GM21576 (cell line): ENCODE measurements at regions not wholly inside any gene's neighbourhood (a gene's known extent, or its start where the extent isn't known, plus 50 kb on each side); places are given as distances from the start of the nearest gene placed in this dataset.
"Not testable (repeated sequence)": the region's sequence is repeated elsewhere in the genome, so short reads cannot be mapped to it uniquely, and the experiment has no call there.

Experiments used
- ATAC-seq: cut with Tn5 transposase; IDR thresholded peaks from one replicate; pipeline ENCODE4 v1.9.1; 2021; ENCODE audit warnings: mild to moderate bottlenecking, moderate library complexity; ENCODE audit not compliant: unreplicated experiment

DNA sequence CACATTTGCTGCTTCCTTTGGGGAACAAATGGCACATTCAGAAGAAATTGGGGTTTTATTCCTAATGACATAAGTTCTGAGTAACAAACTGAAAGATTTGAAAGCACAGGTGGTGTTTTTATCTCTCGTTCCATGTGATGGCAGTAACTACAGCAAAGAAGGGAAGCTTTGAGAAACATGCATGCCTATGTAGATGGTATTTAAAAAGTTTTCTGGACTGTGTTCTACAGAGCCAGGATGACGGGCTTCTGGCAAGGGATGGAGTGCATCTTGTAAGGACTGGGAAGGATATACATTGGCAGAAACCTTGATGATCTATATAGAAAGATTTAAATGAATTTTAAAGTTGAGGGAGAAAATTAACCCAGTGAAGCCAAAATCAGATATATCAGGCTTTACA is 362.2 kb upstream of the ROPN1 start:
- no peak for ATAC-seq

GRCh38 chr3:124358156-124358555 is 366.2 kb upstream of the ROPN1 start:
- no peak for ATAC-seq

DNA sequence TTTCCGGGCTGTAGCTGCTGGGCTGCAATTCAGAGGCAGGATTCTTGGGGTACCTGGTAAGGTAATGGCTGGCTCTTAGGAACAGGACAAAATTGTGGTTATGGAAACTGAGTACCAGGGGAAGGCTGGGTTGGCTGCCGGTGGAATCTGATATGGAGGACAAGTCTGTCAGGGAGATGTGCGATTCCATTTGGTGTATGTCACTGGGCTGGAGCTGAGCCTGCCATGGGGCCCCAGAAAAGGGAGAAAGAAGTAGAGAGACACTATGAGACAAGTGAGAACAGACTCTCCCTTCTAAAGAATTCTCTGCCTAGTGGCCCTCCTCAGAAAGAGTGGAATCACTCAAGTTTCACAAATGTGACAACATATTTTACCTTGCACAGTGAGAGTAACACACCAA is 368.2 kb upstream of the ROPN1 start:
- ATAC-seq: no peak

DNA sequence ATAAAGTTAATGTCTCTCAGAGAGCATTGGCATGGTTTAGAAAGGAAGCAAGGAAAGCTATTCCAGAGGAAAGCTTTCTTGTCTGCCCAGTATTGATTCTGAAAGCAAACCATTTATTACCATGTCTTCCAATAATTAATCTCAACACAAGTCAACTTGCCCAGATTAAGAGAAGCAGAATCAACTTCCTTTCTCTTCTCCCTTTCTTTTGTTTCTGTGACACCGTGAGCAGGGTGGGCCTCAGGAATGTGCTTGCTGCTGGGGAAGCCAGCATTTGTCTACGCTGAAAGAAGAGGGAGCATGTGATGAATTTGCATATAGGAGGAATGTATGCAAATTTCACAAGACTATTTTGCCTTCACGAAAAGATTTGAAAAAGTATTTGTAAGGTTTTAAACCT is 368.6 kb upstream of the ROPN1 start:
- ATAC-seq: no peak

DNA sequence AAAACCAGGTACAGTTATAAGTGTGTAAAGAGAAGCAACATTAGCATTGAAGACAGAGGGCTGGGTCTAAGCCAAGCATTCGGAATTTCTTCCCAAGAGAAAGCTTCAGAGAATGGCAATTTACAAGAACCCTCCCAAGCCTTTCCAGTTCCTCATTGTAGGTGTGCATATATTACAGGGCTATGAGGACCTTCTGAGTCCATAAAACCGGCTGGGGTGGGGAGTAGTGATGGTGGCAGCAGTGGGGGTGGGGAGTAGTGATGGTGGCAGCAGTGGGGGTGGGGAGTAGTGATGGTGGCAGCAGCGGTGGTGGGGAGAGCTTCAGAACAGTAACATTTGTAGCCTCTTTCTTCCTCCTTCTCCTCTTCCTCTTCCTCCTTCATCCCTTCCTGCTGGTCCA is 368.7 kb upstream of the UMPS start:
- ATAC-seq: no peak

DNA sequence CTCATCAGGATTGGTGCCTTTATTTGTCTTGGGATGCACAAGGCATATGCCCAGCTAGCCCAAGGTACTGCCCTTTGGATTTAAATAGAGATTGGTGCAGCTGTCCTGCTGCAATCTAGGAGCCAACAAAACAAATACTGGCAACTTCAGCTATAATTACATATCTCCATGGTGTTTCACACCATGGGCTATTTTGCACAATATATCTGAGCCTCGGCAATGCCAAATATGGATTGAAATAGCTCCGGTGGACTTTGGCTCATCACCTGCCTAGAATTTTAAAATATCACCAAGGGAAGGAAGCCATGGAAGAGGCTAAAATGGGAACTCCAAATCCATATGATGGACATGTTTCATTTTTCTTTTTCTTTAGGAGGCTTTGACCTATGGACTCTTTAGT is 367.8 kb upstream of the UMPS start:
- ATAC-seq: no peak

GRCh38 chr3:124363476-124363875 is 366.8 kb upstream of the UMPS start:
- no peak for ATAC-seq

GRCh38 chr3:124364317-124365020 is 365.8 kb upstream of the UMPS start:
- no peak for ATAC-seq

DNA sequence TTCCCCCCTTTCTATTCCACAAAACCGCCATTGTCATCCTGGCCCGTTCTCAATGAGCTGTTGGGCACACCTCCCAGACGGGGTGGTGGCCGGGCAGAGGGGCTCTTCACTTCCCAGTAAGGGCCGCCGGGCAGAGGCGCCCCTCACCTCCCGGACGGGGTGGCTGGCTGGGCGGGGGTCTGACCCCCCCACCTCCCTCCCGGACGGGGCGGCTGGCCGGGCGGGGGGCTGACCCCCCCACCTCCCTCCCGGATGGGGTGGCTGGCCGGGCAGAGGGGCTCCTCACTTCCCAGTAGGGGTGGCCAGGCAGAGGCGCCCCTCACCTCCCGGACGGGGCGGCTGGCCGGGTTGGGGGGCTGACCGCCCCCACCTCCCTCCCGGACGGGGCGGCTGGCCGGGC is 363.6 kb upstream of the UMPS start:
- not testable (repeated sequence) for ATAC-seq

- ATAC-seq: no peak
These were observed 357.5 kb upstream of the UMPS start for GRCh38 chr3:124372775-124373174.

- no peak for ATAC-seq
These were observed 356.7 kb upstream of the UMPS start for GRCh38 chr3:124373524-124373923.

- ATAC-seq: no peak
These were observed 355.7 kb upstream of the UMPS start for GRCh38 chr3:124374583-124374982.

- ATAC-seq: no peak
These were observed 348.5 kb upstream of the UMPS start for GRCh38 chr3:124381575-124382333.

DNA sequence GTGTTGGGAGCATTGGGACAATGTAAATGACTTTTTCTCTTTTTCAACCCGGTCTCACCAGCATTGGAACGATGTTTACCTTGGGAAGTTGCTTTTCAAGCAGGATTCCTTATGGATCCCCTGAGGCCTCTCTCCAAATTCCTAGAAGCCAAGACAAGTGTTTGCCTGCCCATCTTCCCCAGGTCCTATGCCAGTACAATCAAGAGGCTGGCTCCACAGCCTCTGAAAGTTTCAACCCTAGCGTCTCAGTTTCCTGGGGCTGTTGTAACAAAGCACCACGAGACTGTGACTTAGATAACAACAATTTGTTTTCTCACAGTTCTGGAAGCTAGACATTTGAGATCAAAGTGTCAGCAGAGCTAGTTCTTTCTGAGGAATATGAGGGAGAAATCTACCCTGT is 347.2 kb upstream of the UMPS start:
- no peak for ATAC-seq

GRCh38 chr3:124383846-124384466 is 346.3 kb upstream of the UMPS start:
- ATAC-seq: no peak

GRCh38 chr3:124384527-124384926 is 345.7 kb upstream of the UMPS start:
- ATAC-seq: no peak

- ATAC-seq: no peak
These were observed 344.3 kb upstream of the UMPS start for GRCh38 chr3:124385996-124386395.

- no peak for ATAC-seq
These were observed 343.2 kb upstream of the UMPS start for GRCh38 chr3:124386996-124387595.

- ATAC-seq: no peak
These were observed 338.5 kb upstream of the UMPS start for GRCh38 chr3:124391774-124392173.

- no peak for ATAC-seq
These were observed 336.9 kb upstream of the UMPS start for GRCh38 chr3:124393340-124393739.

GRCh38 chr3:124395162-124395561 is 335.1 kb upstream of the UMPS start:
- no peak for ATAC-seq
